Jurkat, Clone E6-1 (cell line): ENCODE measurements at regions not wholly inside any gene's neighbourhood (a gene's known extent, or its start where the extent isn't known, plus 50 kb on each side); places are given as distances from the start of the nearest gene placed in this dataset.
"Not testable (repeated sequence)": the region's sequence is repeated elsewhere in the genome, so short reads cannot be mapped to it uniquely, and the experiment has no call there.

Experiments used
- DNase-seq: peaks from one replicate; pipeline ENCODE4 v3.0.0-alpha.2; 2011; ENCODE audit warnings: low read depth, low spot score
- H3K4me3 ChIP-seq: 2 replicates; pipeline ENCODE4 v1.5.1; 2011; ENCODE audit warnings: mild to moderate bottlenecking, low read length, control low read depth, moderate library complexity

DNA sequence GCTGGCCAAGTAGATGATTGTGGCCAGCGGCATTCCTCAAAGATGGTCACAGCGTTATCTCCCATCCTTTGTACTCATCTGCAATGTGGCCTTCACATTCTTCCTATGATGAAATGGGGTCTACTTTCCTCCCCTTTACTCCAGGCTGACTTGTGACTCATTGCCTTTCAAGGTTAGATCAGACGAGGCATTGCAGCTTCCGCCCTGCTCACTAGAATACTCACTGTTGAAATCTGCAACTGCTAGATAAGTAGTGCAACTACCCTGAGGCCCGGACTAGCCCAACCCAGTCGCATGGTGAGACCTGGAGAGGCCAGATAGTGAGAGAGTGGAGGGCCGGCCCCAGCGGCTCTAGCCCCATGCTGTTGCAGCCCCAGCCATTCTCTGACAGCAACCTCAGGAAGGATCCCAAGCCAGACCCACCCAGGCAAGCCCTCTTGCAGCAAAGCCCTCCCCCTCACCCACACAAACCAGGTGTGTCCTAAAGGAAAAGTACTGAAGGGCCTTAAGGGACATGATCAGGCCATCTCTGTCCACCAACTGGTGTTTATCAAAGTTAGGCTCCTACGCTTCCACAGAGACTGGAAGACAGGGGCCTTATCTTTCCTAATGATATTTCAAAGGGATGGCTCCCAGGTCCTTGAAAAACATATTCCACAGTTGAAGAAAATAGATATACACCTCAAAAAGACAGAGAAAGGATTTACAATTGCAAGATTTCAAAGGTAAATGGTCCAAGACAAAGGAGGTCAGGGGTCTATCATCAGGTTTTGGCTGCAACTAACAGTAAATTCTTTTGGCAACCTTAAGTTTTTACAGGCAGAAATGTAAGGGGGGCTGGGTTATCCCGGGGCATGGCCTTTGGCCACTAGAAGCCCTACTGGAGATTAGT, 107.2 kb upstream of the TRIM24 start:
- no peak overlapping the region for H3K4me3 ChIP-seq
- no peak for DNase-seq

DNA sequence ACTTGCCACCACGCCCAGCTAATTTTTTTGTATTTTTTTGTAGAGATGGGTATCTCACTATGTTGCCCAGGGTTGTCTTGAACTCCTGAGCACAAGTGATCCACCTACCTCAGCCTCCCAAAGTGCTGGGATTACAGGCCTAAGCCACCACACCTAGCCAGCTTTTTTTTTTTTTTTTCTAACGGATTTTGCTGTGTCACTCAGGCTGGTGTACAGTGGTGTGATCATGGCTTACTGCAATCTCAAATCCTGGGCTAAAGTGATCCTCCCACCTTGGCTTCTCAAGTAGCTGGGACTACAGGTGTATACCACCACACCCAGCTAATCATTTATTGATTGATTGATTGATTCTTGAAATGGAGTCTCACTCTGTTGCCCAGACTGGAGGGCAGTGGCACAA, 106.0 kb upstream of the TRIM24 start:
- no peak overlapping the region for H3K4me3 ChIP-seq
- no peak for DNase-seq

DNA sequence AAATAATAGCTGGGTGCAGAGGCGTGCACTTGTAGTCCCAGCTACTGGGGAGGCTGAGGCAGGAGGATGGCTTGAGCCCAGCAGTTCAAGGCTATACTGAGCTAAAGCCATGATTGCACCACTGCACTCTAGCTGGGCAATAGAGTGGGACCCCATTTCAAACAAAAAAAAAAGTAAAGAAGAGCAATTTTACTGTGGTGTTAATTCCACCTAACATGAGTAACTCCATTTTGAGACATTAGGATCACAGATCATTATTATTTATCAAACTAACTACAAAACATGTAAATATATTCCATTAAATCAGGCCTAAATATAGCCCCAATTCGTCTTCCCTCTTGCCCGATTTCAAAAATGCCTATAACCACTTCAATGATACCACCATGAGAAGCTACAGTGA, 104.8 kb upstream of the TRIM24 start:
- no peak overlapping the region for H3K4me3 ChIP-seq
- no peak for DNase-seq

DNA sequence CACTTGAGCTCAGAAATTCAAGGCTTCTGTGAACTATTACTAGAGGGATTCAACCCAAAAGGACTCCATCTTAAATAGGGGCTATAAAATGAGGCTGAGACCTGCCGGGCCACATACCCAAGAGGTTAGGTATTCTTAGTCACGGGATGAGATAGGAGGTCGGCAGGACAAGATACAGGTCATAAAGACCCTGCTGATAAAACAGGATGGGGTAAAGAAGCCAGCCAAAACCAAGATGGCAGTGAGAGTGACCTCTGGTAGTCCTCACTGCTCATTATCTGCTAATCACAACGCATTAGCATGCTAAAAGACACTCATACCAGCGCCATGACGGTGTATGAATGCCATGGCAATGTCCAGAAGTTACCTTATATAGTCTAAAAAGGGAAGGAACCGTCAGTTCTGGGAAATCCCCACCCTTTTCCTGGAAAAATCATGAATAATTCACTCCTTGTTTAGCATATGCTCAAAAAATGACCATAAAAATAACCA, 101.2 kb upstream of the TRIM24 start:
- DNase-seq, result no peak

DNA sequence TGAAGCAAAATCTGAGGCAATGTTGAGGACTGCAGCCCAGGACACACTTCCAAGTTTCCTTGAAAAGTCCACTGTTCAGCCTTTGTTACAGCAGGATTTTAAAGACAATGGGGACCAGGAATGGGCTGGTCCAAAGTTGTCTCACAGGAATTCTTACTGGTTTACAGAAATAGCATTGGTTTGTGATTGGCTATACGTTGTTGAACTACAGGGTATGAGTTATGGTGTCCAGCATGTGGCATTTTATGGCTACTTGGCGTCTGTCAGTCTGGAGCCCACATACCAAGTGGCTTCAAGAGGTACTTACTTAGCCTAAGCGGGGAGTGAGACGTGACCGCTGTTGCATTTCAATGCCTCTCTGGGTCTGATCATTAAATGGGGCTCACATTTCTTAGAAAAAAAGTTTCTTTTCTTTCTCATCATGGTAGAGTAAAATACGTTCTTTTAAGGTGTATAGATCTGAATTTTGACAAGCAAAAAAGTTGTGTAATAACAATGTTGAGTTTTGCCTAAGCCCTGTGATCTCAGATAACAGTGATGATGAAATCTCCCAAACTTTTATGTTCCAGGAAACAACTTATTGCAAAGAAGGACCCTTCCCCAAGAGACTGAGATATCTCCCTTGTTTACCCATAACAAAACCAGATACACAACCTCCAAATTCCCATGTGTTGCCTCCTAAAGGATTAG, 100.0 kb upstream of the TRIM24 start:
- no peak for DNase-seq
- no peak overlapping the region for H3K4me3 ChIP-seq

More for the DNA sequence above, 101.2 kb upstream of the TRIM24 start:
- no peak overlapping the region for H3K4me3 ChIP-seq

DNA sequence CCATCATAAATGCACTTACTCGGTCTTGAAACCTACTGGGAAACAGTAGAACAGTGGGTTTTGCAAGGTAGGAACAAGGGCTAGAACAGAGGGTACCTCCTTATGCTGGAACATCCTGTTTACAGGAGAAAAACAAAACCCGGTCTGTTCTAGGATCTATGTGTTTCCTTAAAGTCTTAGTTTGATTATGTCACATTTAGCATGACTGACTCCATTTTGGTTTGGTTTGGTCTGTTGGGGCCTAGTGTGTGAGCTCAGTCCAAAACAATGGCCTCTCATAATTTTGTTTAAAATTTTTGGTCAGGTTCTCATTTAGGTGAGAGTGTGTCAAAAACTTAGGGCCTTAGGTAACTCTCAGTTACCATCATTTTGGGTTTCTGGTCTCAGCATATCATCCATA, 96.3 kb upstream of the TRIM24 start:
- no peak overlapping the region for H3K4me3 ChIP-seq

DNA sequence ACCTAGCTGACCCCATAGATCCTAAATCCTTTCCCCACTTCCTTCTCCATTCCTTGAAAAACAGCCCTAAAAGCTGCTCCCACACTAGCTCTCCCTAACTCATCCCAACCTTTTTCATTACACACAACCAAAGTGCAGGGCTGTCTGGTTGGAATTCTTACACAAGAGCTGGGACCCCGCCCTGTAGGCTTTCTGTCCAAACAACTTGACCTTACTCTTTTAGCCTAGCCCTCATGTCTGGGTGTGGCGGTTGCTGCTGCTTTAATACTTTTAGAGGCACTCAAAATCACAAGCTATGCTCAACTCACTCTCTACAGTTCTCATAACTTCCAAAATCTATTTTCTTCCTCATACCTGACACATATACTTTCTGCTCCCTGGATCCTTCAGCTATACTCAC, 93.9 kb upstream of the TRIM24 start:
- DNase-seq, H3K4me3 ChIP-seq: not testable (repeated sequence)

More for the DNA sequence above, 96.3 kb upstream of the TRIM24 start:
- DNase-seq, result no peak

DNA sequence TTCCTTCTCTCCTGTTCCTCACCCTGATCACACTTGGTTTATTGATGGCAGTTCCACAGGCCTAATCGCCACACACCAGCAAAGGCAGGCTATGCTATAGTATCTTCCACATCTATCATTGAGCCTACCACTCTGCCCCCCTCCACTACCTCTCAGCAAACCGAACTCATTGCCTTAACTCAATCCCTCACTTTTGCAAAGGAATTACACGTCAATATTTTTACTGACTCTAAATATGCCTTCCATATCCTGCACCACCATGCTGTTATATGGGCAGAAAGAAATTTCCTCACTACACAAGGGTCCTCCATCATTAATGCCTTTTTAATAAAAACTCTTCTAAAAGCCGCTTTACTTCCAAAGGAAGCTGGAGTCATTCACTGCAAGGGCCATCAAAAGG, 93.4 kb upstream of the TRIM24 start:
- DNase-seq, H3K4me3 ChIP-seq: not testable (repeated sequence)

DNA sequence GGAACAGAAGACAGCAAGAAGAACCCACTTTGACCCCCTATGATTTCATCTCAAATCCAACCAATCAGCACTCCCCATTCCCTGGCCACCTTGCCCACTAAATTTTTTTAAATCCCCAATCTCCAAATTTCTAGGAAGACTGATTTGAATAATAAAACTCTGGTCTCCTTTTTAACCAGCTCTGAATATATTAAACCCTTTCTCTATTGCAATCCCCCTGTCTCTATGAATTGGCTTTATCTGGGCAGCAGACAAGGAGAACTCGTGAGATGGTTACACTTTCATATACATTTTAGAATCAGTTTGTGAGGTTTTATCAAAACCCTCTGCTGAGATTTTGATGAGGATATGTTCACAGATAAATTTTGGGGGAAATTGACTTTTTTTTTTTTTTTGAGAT, 90.3 kb upstream of the TRIM24 start:
- H3K4me3 ChIP-seq, result no peak overlapping the region
- no peak for DNase-seq

DNA sequence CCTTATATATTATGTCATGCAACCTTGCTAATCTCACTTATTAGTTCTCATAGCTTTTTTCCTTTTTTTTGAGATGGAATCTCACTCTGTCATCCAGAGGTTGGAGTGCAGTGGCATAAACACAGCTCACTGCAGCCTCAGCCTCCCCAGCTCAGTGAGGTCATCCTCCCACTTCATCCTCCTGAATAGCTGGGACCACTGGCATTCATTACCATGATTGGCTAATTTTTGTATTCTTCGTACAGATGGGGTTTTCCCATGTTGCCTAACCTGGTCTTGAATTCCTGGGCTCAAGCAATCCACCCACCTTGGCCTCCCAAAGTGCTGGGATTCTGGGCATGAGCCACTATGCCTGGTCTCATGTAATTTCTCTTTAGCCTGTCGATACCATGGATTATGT, 89.1 kb upstream of the TRIM24 start:
- no peak for DNase-seq
- H3K4me3 ChIP-seq, result no peak overlapping the region

DNA sequence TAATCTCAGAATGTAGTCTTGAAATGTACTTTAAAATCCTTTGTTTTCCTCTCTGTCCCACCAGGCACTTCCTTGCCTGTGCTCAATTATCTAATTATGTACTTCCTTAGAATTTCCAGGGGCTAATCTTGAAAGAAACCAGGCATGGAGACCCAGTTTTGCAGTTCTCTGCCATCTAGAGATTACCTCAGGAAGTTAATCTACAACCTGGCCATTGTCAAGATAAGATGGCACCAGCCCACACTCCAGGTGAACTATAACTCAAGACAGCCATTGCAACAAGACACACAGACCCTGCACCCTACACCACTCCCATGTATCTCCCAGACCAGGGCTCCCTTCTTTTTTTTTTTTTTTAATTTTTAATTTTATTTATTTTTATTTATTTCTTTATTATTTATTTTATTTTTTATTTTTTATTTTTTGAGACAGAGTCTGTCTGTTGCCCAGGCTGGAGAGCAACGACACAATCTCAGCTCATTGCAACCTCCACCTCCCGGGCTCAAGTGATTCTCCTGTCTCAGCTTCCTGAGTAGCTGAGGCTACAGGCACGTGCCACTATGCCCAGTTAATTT, 85.9 kb upstream of the TRIM24 start:
- no peak overlapping the region for H3K4me3 ChIP-seq
- no peak for DNase-seq

DNA sequence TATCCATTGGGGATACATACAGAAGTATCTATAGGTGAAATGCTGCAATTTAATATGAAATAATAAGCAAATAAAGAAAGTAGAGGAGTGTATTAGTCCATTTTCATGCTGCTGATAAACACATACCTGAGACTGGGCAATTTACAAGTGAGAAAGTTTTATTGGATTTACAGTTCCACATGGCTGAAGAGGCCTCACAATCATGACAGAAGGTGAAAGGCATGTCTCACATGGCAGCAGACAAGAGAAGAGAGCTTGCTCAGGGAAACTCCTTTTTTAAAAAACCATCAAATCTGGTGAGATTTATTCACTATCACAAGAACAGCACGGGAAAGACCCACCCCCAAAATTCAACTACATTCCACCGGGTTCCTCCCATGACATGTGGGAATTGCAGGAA, 82.8 kb upstream of the TRIM24 start:
- no peak for DNase-seq
- H3K4me3 ChIP-seq, result no peak overlapping the region

DNA sequence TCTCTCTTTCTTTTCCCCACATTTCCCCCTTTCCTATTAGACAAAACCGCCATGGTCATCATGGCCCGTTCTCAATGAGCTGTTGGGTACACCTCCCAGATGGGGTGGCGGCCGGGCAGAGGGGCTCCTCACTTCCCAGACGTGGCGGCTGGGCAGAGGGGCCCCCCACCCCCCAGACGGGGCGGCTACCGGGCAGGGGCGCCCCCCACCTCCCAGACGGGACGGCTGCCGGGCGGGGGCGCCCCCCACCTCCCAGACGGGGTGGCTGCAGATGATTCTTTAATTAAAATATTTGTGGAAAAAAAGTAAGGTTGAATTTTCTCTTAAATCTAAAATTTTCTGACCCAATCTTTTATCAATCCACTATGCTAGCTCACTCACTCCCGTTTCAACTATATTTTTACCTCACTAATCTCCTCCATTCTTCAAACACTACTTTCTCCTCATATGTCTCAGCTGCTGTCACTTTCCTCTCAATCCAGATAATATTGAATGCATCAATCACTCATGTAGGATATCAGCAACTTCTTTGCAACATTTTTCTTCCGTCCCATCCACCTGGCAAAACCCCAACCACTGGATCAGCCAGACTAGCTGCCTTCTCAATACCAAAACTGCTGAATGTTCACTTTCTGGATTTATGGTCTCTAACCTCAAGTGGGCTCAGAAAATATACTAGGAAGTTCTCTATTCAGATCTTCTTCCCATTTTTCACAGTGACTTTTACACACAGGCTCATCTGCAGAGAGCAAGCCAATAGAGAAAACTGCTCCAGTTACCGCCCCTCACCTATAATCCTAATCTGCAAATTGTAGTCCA, 81.1 kb upstream of the TRIM24 start:
- H3K4me3 ChIP-seq, result no peak overlapping the region
- no peak for DNase-seq

DNA sequence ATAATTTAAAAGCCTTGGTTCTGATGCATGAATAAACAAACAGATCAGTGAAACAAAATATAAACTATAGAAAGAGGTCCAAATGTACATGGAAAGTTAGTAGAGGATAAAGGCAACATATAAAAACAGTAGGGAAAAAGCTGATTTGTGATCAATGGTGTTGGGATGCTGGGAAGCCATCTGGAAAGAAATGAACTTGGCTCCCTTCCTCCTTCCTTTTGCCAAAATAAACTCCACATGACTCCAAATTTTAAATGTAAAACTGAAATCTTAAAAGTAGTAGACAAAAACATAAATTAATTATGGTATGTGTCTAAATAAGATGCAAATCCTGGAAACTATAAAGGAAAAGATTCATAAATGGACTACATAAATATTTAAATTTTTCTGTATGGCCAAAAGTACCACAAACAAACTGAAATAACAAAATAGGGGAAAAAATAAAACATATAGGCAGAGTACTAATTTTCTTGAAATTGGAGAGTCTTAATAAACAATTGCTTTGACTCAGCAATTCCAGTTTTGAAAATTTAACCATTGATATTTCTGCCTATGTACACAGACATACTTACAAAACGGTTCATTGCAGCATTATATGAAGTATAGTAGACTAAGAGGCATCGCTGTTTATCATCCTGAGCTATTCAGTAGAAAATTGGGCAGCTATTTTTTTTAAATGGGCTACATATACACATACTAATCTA, 77.0 kb upstream of the TRIM24 start:
- no peak for DNase-seq
- no peak overlapping the region for H3K4me3 ChIP-seq

DNA sequence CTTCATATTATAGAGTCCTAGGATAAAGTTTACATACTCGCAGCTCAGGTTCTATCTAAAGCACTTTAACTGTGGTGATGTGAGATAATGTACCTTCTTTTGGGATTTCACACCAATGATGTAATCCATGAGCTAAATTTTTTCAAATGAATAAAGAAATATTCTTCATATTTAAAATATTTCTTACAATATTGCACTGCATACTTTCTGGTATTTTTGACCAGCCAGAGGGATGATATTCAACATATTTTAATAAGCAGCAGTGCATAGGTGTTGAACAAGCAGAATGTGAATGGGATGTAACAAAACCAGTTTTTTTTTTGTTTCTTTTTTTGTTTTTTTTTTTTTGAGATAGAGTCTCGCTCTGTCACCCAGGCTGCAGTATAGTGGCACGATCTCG, 73.2 kb upstream of the TRIM24 start:
- H3K4me3 ChIP-seq, result no peak overlapping the region
- DNase-seq, result no peak

DNA sequence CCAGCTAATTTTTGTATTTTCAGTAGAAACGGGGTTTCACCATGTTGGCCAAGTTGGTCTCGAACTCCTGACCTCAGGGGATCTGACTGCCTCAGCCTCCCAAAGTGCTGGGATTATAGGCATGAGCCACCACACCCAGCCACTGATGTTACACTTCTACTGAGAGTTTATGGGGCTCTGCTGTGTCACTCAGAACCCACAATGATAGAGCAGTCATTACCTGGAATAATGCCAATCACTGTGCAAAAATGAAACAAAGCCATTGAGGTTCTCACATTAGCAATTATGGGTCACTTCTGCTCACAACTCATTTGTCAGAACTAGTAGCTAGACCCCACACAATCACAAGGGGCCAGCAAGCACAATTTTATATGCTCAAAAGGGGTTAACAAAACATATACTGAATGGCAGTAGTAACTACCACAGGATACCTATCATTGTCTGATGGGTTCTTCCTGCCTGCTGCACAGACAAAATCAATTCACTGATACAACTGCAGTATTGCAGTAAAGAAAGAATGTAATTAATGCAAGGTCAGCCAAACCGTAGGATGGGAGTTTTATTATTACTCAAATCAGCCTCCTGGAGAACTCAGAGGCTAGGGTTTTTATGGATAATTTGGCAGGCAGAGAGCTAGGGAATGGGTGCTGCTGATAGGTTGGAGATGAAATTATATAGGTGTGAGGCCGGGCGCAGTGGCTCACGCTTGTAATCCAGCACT, 72.1 kb upstream of the TRIM24 start:
- no peak overlapping the region for H3K4me3 ChIP-seq
- DNase-seq, result no peak

DNA sequence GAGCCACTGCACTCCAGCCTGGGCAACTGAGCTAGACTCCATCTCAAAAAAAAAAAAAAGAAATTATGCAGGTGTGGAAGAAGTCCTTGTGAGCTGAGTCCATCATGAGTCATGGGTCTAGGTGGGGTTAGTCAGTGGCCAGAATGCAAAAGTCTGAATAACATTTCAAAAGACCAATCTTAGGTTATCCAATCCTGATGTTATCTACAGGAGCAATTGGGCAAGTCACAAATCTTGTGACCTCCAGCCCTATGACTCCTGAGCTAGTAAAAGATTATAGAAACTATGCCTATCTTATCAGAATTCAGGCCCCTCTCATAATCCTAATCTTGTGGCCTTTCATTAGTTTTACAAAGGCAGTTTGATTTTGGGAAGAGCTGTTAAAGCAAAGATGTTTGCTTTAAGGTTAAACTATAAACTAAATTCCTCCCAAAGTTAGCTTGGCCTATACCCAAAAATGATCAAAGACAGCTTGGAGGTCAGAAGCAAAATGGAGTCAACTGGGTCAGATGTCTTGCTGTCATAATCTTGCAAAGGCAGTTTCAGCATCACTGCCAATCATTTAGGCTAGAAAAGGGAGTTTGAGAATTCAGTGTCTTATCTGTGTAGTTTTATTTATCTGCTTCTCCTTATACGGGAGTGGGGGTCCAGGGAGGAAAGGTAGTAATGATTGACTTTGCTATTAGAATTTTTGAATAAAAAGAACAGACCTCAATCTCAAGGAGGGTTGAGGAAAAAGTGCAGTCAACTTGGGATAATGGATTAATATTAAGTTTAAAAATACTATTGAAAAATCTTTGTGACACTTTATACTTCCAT, 71.2 kb upstream of the TRIM24 start:
- H3K4me3 ChIP-seq, result no peak overlapping the region
- no peak for DNase-seq
